ENCODE measurements at regions not wholly inside any gene's neighbourhood (a gene's known extent, or its start where the extent isn't known, plus 50 kb on each side); places are given as distances from the start of the nearest gene placed in this dataset.

DNA sequence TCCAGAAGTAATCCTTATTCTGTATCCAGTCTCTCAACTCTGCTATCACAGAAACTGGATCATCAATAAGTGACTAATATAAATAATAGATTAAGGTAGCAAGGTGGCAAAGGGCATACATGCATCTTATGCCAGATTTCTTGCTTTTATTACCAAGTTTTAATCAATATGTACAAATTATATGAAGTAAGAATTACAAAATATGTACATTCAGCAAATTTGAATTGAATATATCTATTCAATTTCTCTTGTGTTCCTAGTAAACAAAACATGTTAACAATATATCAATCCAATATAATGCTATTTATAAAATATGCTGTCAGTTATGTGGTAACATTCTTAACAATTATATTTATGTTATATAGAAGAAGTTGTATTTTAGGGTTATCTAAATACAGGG, 488.7 kb upstream of the COX7C start:
- ATAC-seq (no peak), DNase-seq (no peak)
- no peaks in the 10 kb centered on the region for H3K36me3 Mint-ChIP-seq
- no peak overlapping the region for H3K27ac Mint-ChIP-seq
- Histone ChIP-seq H3K27ac (ENCODE audit: low read length) (no peak overlapping the region), H3K9me3 (ENCODE audit: control insufficient read depth, insufficient read depth, low read length) (no peaks in the 10 kb centered on the region), H3K4me3 (ENCODE audit: low read length) (no peak overlapping the region), H3K27me3 (ENCODE audit: control insufficient read depth, insufficient read depth, low read length) (no peaks in the 10 kb centered on the region), H3K4me1 (ENCODE audit: control insufficient read depth, insufficient read depth, low read length) (no peaks in the 10 kb centered on the region), H3K36me3 (ENCODE audit: control insufficient read depth, insufficient read depth, low read length) (no peaks in the 10 kb centered on the region)
- H3K9me3 Mint-ChIP-seq = peaks cover 0 to 7% of the 10 kb centered on the region in 2 donors
- TF ChIP-seq, protein P1, sequence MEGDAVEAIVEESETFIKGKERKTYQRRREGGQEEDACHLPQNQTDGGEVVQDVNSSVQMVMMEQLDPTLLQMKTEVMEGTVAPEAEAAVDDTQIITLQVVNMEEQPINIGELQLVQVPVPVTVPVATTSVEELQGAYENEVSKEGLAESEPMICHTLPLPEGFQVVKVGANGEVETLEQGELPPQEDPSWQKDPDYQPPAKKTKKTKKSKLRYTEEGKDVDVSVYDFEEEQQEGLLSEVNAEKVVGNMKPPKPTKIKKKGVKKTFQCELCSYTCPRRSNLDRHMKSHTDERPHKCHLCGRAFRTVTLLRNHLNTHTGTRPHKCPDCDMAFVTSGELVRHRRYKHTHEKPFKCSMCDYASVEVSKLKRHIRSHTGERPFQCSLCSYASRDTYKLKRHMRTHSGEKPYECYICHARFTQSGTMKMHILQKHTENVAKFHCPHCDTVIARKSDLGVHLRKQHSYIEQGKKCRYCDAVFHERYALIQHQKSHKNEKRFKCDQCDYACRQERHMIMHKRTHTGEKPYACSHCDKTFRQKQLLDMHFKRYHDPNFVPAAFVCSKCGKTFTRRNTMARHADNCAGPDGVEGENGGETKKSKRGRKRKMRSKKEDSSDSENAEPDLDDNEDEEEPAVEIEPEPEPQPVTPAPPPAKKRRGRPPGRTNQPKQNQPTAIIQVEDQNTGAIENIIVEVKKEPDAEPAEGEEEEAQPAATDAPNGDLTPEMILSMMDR (IDR thresholded peaks at IDR 0.05) = no peak
- no peaks in the 10 kb centered on the region for H3K27me3 Mint-ChIP-seq (ENCODE audit: low read depth in 2 of 2)
- H3K4me1 Mint-ChIP-seq = no peaks in the 10 kb centered on the region
- intact Hi-C loops (cut with micrococcal nuclease) = no loop called here
- H3K4me3 Mint-ChIP-seq = no peak overlapping the region

DNA sequence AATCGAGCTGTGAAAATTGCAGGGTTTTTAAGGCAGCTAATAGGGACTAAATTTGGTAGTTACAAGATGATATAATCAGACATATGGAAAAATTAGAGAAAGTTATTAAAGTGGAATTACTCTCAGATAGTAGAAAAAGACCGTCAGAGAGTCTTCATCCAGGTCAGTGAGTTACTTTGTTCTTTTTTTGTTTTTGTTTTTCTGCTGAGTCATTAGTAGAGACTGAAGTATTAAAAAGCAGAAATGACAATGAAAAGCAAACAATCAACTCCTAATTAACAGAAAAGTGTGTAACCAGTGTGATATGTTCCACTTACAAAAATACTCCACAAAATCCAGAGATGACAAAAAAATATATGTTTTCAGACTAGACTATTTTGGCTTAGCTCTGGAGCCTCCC, 480.4 kb upstream of the COX7C start:
- 46% methylated on average over 2 of the region's 2 CpGs for WGBS (ENCODE audit: insufficient coverage)
- Histone ChIP-seq H3K9me3 (ENCODE audit: control insufficient read depth, insufficient read depth, low read length) (no peaks in the 10 kb centered on the region), H3K4me1 (ENCODE audit: control insufficient read depth, insufficient read depth, low read length) (no peaks in the 10 kb centered on the region), H3K27ac (ENCODE audit: low read length) (no peak overlapping the region), H3K4me3 (ENCODE audit: low read length) (no peak overlapping the region), H3K27me3 (ENCODE audit: control insufficient read depth, insufficient read depth, low read length) (no peaks in the 10 kb centered on the region), H3K36me3 (ENCODE audit: control insufficient read depth, insufficient read depth, low read length) (no peaks in the 10 kb centered on the region)
- TF ChIP-seq, protein P1 (IDR thresholded peaks at IDR 0.05) = no peak
- no peak for DNase-seq
- ATAC-seq = no peak
- intact Hi-C loops (cut with micrococcal nuclease) = no loop called here
- Mint-ChIP-seq H3K36me3 (no peaks in the 10 kb centered on the region), H3K27me3 (ENCODE audit: low read depth in 2 of 2) (no peaks in the 10 kb centered on the region), H3K9me3 (peaks cover 7 to 12% of the 10 kb centered on the region in 2 donors), H3K4me1 (no peaks in the 10 kb centered on the region), H3K27ac (no peak overlapping the region), H3K4me3 (no peak overlapping the region)

DNA sequence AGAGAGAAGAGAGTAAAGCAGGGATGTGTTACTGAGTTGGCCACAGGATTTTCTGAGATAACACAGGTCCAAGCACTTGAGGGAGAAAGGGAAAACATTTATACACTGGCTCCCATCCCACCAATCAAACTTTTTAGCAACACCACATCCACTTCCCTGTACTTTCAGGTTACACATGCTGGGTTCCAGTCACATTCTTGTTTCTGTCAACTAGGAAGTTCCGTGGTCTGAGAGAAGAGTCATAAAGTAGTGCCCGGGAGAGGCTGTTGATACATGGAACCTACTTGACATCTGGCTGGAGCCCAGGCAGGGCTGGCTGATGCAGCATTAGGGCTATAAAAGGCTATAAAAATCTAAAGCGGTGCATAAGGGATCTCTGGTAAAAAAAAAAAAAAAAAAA, 473.9 kb upstream of the COX7C start:
- Histone ChIP-seq H3K36me3 (ENCODE audit: control insufficient read depth, insufficient read depth, low read length) (no peaks in the 10 kb centered on the region), H3K27ac (ENCODE audit: low read length) (no peak overlapping the region), H3K27me3 (ENCODE audit: control insufficient read depth, insufficient read depth, low read length) (no peaks in the 10 kb centered on the region), H3K4me3 (ENCODE audit: low read length) (no peak overlapping the region), H3K4me1 (ENCODE audit: control insufficient read depth, insufficient read depth, low read length) (no peaks in the 10 kb centered on the region), H3K9me3 (ENCODE audit: control insufficient read depth, insufficient read depth, low read length) (no peaks in the 10 kb centered on the region)
- WGBS (ENCODE audit: insufficient coverage) = 57% methylated on average over 2 of the region's 3 CpGs
- Mint-ChIP-seq H3K27me3 (ENCODE audit: low read depth in 2 of 2) (no peaks in the 10 kb centered on the region), H3K9me3 (peaks cover 14 to 29% of the 10 kb centered on the region in 2 donors), H3K4me1 (no peaks in the 10 kb centered on the region), H3K4me3 (no peak overlapping the region), H3K27ac (no peak overlapping the region), H3K36me3 (no peaks in the 10 kb centered on the region)
- DNase-seq (no peak), ATAC-seq (no peak)
- TF ChIP-seq, protein P1 (IDR thresholded peaks at IDR 0.05) = no peak
- intact Hi-C loops (cut with micrococcal nuclease) = no loop called here

DNA sequence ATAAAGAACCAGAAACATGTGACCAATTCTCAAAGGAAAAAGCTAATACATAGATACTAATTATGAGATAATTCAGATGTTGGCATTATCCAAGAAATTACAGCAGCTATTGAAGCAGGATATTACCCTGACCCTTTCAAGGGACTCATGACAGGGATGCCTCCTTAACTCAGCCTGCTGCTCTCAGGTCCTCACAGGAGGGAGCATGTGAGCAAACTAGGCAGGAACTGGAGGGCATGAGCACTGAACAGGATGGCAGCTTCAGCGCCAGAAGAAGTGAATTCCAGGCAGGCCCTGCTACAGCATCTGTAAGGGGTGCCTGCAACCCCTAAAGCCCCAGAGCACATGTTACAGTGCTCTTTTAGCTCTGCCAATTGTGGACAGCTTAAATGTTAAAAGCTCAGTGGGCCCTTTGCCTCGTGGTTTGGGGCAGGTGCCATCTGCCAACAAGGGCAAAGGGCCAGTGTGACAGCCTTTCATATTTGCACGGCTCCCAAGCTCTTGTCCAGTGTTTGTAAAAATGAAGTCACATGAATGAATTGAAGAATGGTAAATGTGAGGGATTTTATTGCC, 464.7 kb upstream of the COX7C start:
- Mint-ChIP-seq H3K4me1 (no peaks in the 10 kb centered on the region), H3K9me3 (peaks cover 2 to 4% of the 10 kb centered on the region in 2 donors), H3K27me3 (ENCODE audit: low read depth in 2 of 2) (no peaks in the 10 kb centered on the region), H3K27ac (no peak overlapping the region), H3K36me3 (no peaks in the 10 kb centered on the region), H3K4me3 (no peak overlapping the region)
- no peak overlapping the region for H3K4me3 ChIP-seq (ENCODE audit: low read length)
- H3K4me1 ChIP-seq (ENCODE audit: control insufficient read depth, insufficient read depth, low read length) = no peaks in the 10 kb centered on the region
- TF ChIP-seq, protein P1 (IDR thresholded peaks at IDR 0.05) = no peak
- H3K36me3 ChIP-seq (ENCODE audit: control insufficient read depth, insufficient read depth, low read length) = no peaks in the 10 kb centered on the region
- DNase-seq = no peak
- intact Hi-C loops (cut with micrococcal nuclease) = no loop called here
- H3K9me3 ChIP-seq (ENCODE audit: control insufficient read depth, insufficient read depth, low read length) = no peaks in the 10 kb centered on the region
- H3K27ac ChIP-seq (ENCODE audit: low read length) = no peak overlapping the region
- no peak for ATAC-seq
- WGBS (ENCODE audit: insufficient coverage) = 68% methylated on average over 3 of the region's 3 CpGs
- no peaks in the 10 kb centered on the region for H3K27me3 ChIP-seq (ENCODE audit: control insufficient read depth, insufficient read depth, low read length)

Data from natural killer cell (primary cell).